HT1080 (cell line): ENCODE measurements at regions not wholly inside any gene's neighbourhood (a gene's known extent, or its start where the extent isn't known, plus 50 kb on each side); places are given as distances from the start of the nearest gene placed in this dataset.
A peak's percentile ranks its signal among the peaks of the same experiment; 100 is the strongest.

Experiments
- DNase-seq: peaks from one replicate; pipeline ENCODE4 v3.0.0-alpha.2; 2015; ENCODE audit warnings: low read depth

GRCh38 chr20:6693178-6693807, 74.2 kb upstream of the BMP2 start:
- no peak for DNase-seq

GRCh38 chr20:6692566-6693173, 74.8 kb upstream of the BMP2 start:
- DNase-seq = no peak

DNA sequence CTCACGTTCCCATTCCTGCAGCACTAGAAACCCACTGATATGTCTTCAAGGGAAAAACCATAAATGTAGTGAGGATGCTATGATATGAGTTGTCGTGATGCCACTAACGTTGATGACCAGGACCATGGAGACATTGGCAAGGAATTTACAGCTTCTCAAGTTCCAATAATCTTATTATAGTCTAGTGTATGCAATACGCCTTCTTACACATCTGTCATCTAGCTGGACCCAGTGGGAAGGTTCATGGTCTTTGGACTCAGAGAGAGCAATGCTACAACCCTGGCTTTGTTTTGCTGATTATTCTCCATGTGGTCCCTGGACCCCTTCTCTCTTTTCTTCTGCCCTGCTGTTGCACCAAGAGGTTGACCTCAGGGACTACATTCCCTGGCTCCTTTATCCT, 76.0 kb upstream of the BMP2 start:
- DNase-seq = no peak

DNA sequence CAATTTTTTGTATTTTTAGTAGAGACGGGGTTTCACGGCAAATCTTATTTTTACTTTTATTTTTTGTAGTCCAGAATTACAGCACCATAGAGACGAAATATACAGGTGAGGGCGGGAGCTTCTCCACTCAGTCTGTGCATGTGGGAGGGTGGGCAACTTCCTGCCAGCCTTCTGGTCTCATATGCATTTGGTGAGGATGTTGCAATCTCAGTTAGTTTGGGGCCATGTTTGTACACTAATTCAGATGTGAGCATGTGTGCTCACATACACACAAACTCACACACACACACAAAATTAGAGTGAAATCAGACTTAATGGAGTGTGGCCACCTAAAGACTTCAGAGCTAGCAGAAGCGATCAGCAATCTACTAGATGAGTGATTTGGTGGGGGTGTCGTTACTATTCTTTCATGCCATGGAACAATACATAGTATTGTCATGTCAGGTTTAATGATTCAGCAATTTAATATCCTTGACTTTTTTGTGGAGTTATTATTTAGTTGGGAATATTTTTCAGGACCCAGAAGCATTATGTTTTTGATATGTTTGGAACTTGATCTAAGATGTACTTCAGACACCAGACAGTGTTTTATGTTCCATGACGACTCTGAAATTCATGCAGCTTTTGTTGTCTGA, 78.0 kb upstream of the BMP2 start:
- no peak for DNase-seq

DNA sequence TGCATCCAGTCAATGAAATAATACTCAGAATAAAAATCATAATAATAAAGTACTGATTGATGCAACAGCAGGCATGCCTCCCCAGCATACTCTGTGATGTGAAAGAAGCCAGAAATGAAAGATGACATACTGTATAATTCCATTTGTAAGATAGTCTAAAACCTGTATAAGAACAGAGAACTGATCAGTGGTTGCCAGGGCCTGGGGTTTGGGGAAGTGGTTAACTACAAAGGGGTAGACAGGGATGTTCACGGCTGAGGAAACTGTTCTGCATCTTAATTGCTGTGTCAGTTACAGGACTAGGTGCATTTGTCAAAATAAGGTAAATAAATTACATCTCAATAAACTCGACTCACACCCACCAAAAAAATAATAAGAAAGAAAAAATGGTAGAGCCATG, 81.3 kb upstream of the BMP2 start:
- no peak for DNase-seq

DNA sequence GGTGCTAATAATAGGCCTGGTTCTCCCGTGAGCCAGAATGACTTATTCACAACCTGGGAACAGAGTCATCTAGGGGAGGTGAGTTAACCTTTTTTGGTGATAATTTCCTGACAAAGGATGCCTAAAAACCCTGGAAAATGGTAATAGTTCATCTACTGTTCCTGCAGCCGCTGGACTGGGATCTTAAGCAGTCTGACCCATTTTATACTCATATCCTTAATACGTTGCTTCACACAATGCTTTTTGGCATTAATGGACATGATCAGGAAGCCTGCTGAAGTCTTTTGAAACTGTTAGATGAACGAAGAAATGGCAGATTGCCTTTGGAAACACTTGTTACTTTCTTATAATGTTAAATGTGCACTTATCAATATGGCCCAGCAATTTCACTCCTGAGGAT, 81.9 kb upstream of the BMP2 start:
- no peak for DNase-seq

DNA sequence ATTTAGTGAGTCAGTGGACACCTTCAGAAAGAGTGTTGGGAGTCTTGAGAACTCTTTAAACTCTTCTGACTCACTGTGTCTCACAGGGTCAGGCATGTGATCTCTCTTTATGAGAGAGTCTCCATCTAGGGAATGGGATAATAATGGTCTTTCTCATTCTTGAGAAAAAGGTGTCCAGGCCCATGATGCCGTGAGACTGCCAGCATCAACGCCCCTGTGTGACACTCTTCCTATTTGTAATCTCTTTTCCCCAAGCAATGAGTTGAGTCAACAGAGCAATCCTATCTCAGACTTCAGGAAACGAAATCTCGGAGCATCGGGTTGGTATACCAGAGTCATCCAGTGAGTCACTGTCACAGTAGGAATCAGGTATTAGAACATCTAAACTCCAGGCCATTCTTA, 82.3 kb upstream of the BMP2 start:
- DNase-seq = peak; percentile 96

DNA sequence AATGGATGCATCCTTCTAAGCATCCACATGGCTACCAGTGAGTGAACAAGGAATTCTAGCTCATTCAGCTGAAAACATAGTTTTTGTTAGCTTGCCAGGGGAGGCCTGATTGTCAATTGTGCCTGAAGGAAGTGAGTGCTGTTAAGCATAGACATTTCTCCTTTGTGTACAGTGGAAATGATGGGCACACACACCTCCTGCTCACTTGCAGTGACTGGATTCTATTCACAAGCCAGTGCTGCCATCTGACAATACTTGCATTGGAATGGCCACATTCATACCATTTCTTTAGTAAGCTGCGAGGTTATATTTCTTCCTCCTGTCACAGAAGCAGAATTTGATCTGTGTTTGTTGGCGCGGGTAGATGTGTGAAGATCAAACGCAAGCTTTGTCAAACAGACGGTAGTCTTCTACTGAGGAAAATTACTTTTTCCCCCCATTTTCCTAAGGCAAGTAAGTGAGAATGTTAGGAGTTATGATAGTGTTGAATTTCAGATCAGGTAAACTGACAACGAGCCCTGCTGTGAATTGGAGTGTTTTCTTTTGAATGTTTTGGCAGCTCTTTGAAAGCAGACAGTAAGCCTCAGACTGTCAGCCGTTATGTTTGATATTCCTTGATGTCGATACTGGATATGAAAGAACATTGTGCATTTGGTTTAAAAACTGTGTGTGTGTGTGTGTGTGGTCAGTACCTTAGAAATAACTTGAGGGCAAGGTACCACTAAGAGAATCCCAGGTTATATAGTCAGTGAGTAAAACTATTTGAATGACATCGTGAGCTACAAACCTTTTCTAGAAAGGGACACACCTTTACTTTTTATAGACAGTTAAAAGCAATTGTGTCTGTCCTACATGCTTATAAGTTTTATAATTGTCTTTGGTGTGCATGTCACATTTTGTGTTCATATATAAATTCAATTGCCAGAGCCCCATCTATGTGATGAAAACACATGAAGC, 84.2 kb upstream of the BMP2 start:
- DNase-seq = no peak

DNA sequence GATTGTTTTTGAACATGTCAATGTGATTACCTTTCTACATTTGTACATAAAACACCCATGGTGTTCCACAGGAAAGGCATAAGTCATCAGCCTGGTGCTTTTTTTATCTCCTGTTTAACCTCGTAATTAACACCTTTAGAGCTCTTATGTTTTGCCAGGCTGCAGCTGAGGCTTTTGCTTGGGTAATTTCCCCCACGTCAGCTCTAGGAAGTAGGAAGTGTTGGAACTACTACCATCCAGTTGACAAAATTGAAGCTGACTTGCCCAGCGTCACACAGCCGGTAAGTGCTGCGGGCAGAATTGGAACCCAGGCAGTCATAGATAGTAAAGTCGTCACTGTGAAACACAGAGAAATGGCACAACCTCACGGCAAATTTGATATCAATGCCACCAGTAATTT, 86.6 kb upstream of the BMP2 start:
- no peak for DNase-seq

DNA sequence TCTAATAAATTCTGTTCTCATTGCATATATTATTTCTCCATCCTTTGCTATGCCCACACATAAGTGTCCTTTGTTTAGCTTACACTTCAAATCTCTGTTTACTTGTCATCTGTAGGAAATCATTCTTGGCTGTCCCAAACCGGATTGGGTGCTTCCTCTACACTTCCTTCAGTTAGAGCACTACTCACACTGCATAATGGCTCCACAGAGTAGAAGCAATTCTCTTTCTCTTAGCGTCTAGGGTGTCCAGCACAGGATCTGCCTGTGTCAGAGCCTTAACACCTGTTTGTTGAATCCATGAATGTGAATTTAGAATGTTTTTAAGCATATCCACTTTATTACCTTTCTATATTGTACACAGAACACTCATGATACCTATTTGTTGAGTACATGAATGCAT, 87.0 kb upstream of the BMP2 start:
- DNase-seq = no peak

DNA sequence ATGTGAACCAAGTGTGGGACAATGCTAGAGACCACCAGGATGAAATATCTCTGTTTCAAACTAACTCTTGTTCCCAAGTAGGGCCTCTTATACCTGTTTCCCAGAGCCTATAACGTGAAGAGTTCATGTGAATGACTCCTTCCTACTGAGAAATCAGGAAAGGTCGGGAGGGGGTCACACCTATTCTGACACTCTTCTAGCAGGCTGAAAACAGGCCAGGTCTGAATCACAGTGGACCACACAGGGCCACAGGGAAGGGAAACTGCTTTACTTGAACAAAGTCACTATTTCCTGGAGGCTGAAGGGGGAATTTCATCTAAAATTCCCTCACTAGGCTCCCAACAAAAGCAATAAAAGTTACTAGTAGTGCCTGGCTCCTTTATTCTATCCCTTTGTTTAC, 88.4 kb upstream of the BMP2 start:
- no peak for DNase-seq

GRCh38 chr20:6678101-6678500, 89.4 kb upstream of the BMP2 start:
- DNase-seq = no peak

GRCh38 chr20:6674831-6675230, 92.7 kb upstream of the BMP2 start:
- DNase-seq = no peak

DNA sequence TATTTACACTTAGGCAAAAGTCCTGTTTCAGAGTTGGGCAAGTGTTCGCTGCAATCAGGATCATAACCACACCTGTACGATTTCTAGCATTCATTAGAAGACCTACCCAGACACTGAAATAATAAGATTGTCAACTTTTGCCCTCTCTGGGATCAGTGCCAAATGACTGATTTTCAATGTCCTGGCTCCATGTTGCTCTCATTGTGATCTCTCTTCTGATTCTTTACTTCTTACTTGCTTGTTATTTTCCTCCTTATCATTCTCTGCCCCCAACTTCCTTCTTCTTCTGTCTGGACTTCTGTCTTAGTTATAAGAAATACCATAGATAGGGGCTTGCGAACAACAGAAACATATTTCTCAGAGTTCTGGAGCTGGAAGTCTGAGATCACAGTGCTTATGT, 94.4 kb upstream of the BMP2 start:
- DNase-seq = no peak

DNA sequence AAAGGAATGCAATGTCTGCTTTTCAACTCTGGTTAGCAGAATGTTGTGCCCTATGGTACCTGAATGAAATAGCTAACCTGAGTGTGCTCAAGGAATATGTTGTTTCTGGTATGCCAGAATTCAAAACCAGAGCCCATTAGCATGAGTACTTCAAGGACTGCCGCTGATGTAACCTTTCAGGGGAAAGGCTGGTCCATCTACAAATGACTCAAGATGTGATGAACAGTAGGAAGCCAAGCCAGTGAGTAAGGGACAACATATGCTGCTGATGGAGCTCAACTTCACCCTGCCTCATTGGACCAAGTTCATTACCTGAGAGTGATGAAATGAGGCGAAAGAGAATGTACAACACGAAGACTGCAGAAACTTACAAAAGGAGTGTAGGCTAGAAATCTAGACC, 95.7 kb upstream of the BMP2 start:
- no peak for DNase-seq

- no peak for DNase-seq
Measured at GRCh38 chr20:6668546-6668945, 98.9 kb upstream of the BMP2 start.

- no peak for DNase-seq
Measured at GRCh38 chr20:6665621-6666355, 101.7 kb upstream of the BMP2 start.

DNA sequence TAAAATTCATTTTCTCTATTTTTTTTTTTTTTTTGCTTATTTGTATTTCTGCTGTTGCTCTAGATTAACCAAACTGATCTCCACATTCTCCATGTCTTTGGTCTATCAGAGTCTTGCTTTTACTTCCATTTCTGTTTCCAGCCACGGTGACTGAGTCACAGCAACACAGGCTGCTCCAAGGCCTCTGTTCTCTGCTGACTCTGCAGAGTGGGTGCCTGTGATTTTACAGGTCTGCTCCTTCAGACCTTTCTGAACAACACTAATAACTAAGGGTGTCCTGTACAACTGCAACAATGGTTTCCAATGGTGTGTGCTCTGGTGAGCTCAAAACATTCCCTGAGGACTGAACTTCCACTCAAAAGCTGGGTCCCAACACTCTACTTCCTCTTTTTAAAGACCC, 102.3 kb upstream of the BMP2 start:
- DNase-seq = no peak

DNA sequence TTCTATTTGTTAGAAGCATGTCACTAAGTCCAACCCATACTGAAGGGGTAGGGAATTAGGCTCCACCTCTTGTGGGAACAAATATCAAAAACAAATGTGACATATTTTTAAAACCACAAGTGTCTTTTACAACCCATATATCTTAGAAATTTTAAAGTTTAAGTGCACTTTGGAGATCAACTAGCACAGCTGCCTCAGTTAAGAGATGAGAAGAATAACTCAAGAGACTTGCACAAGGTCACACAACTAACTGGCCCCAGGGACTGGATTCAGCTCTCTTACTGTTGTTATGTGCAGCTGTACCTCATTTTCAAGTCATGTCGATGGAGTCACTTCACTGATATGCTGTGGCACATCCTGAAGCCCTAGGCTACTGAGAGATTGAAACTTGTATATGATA, 102.9 kb upstream of the BMP2 start:
- no peak for DNase-seq

- peak; percentile 24 for DNase-seq
Measured at GRCh38 chr20:6663751-6664388, 103.6 kb upstream of the BMP2 start.

- peak; percentile 58 for DNase-seq
Measured at GRCh38 chr20:6663104-6663503, 104.4 kb upstream of the BMP2 start.
